CD14-positive monocyte (primary cell): ENCODE measurements at regions not wholly inside any gene's neighbourhood (a gene's known extent, or its start where the extent isn't known, plus 50 kb on each side); places are given as distances from the start of the nearest gene placed in this dataset.

ENCODE experiments used
- DNase-seq, 3 donors: peaks; one replicate each; pipeline ENCODE4 v3.0.0-alpha.2; 2011 to 2022
- H2AFZ ChIP-seq: 2 replicates; pipeline ENCODE4 v1.6.0; 2012; ENCODE audit warnings: mild to moderate bottlenecking, low read depth, low read length, inconsistent platforms; ENCODE audit not compliant: insufficient read depth, poor library complexity, severe bottlenecking
- H3K27ac ChIP-seq, 2 donors: 1 replicate in 1 of 2; 2 replicates in 1 of 2; pipeline ENCODE4 v1.5.1; 2012 to 2013; ENCODE audit warnings: low read length in 2 of 2, control low read depth in 1 of 2, inconsistent platforms in 1 of 2, low read depth in 1 of 2, mild to moderate bottlenecking in 1 of 2
- H3K27me3 ChIP-seq, 2 donors: one replicate each; pipeline versions ENCODE4 v1.6.0 to v1.6.1; 2011 to 2013; ENCODE audit warnings: low read length in 2 of 2; ENCODE audit not compliant: control insufficient read depth in 2 of 2, insufficient read depth in 2 of 2
- H3K36me3 ChIP-seq, 2 donors: replicated peaks in 1 of 2; 1 replicate in 1 of 2; 2 replicates in 1 of 2; pipeline versions ENCODE4 v1.5.1 to v1.6.1; 2012 to 2013; ENCODE audit warnings: low read length in 2 of 2, control low read depth in 1 of 2, inconsistent platforms in 1 of 2, mild to moderate bottlenecking in 1 of 2; ENCODE audit not compliant: insufficient read depth in 2 of 2, control insufficient read depth in 1 of 2
- H3K4me1 ChIP-seq, 2 donors: 1 replicate in 1 of 2; 2 replicates in 1 of 2; pipeline versions ENCODE4 v1.5.1 to v1.6.1; 2012 to 2013; ENCODE audit warnings: low read length in 2 of 2, control low read depth in 1 of 2, inconsistent platforms in 1 of 2, mild to moderate bottlenecking in 1 of 2, moderate library complexity in 1 of 2; ENCODE audit not compliant: insufficient read depth in 2 of 2, control insufficient read depth in 1 of 2
- H3K4me2 ChIP-seq: replicated peaks from 2 replicates; pipeline ENCODE3; 2012; ENCODE audit warnings: low read length, moderate library complexity, mild to moderate bottlenecking; ENCODE audit not compliant: poor library complexity, severe bottlenecking; ENCODE audit errors: extremely low read depth
- H3K4me3 ChIP-seq, 3 experiments: fragments of 200-600 bp in 1 of 3; sonication (generic) in 1 of 3; replicated peaks in 1 of 3; 1 replicate in 2 of 3; 2 replicates in 1 of 3; pipeline ENCODE4 v1.5.1; 2011 to 2013; ENCODE audit warnings: low read length in 3 of 3, mild to moderate bottlenecking in 3 of 3, control low read depth in 2 of 3, low read depth in 2 of 3, inconsistent platforms in 1 of 3, moderate library complexity in 1 of 3
- H3K79me2 ChIP-seq: 2 replicates; pipeline ENCODE4 v1.6.0; 2012; ENCODE audit warnings: mild to moderate bottlenecking, control low read depth, inconsistent platforms, low read length, moderate library complexity; ENCODE audit not compliant: insufficient read depth
- H3K9ac ChIP-seq: 2 replicates; pipeline ENCODE4 v1.6.0; 2017; ENCODE audit warnings: low read length, mild to moderate bottlenecking; ENCODE audit not compliant: insufficient read depth, poor library complexity, severe bottlenecking
- H3K9me3 ChIP-seq, 2 donors: replicated peaks in 1 of 2; 1 replicate in 1 of 2; 2 replicates in 1 of 2; pipeline versions ENCODE4 v1.5.1 to v1.6.1; 2012 to 2013; ENCODE audit warnings: low read length in 2 of 2, control low read depth in 1 of 2; ENCODE audit not compliant: control insufficient read depth in 1 of 2, insufficient read depth in 1 of 2
- H4K20me1 ChIP-seq: 2 replicates; pipeline ENCODE4 v1.6.0; 2012; ENCODE audit warnings: mild to moderate bottlenecking, low read length, control low read depth, moderate library complexity; ENCODE audit not compliant: insufficient read depth
- H3K27ac Mint-ChIP-seq, 7 donors: one replicate each; pipeline ENCODE4 v1.8.0; 2020; ENCODE audit warnings: mild to moderate bottlenecking in 7 of 7, mixed read lengths in 7 of 7, moderate library complexity in 6 of 7, inconsistent platforms in 2 of 7
- H3K27me3 Mint-ChIP-seq, 3 donors: one replicate each; pipeline ENCODE4 v1.8.0; 2021 to 2022; ENCODE audit warnings: low read depth in 3 of 3, mild to moderate bottlenecking in 3 of 3, mixed read lengths in 3 of 3, moderate library complexity in 3 of 3, inconsistent platforms in 1 of 3
- H3K36me3 Mint-ChIP-seq, 2 donors: one replicate each; pipeline ENCODE4 v1.8.0; 2020; ENCODE audit warnings: mixed read lengths in 2 of 2, inconsistent platforms in 1 of 2, mild to moderate bottlenecking in 1 of 2
- H3K4me1 Mint-ChIP-seq: one replicate; pipeline ENCODE4 v1.8.0; 2020; ENCODE audit warnings: mild to moderate bottlenecking, mixed read lengths
- H3K4me3 Mint-ChIP-seq, 2 donors: one replicate each; pipeline ENCODE4 v1.8.0; 2020; ENCODE audit warnings: mild to moderate bottlenecking in 2 of 2, mixed read lengths in 2 of 2, moderate library complexity in 1 of 2
- H3K9me3 Mint-ChIP-seq, 7 donors: one replicate each; pipeline ENCODE4 v1.8.0; 2020 to 2022; ENCODE audit warnings: mixed read lengths in 7 of 7, mild to moderate bottlenecking in 6 of 7, moderate library complexity in 6 of 7, inconsistent platforms in 2 of 7
- WGBS: methylation state at CpG from one replicate; pipeline ENCODE4 v1.1.5; 2013; ENCODE audit warnings: missing lambda C conversion rate; ENCODE audit not compliant: insufficient coverage; 5-methylcytosine and 5-hydroxymethylcytosine counted together
- intact Hi-C, 2 donors: fragments of 100-400 bp; cut with micrococcal nuclease; formaldehyde crosslinking; loops; one replicate each; pipeline versions ENCODE4 v1.15.0 to v1.15.1; 2023
- TF ChIP-seq, protein P1 (sequence below): fragments of 200-600 bp; IDR thresholded peaks from one replicate; pipeline ENCODE4 v1.8.0; 2022; ENCODE audit warnings: antibody characterized with exemption, mild to moderate bottlenecking

DNA sequence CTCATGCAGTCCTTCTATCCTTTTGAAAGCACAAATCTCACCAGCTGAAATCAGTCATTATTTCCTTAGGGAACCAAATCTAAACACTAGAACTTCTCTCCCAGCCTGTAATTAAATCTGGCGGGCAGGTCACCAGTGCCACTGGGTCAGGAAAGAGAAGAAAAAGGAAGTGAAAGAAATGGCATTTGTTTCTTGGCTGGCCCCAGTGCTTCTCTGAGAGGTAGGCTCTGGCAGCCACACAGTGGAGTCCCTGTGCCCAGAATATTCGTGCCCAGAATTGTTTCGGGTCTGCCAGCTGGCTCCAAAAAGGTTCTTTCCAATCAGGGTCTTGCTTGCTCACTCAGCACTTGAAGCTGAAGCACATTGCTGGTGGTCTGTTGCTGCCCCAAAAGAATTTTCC lies 133.9 kb upstream of the MTAP start:
- Histone ChIP-seq H2AFZ (no peak overlapping the region), H3K27ac (no peak overlapping the region), H4K20me1 (no peaks in the 10 kb centered on the region), H3K9ac (no peak overlapping the region), H3K36me3 (no peaks in the 10 kb centered on the region), H3K27me3 (peaks cover 0 to 4% of the 10 kb centered on the region in 2 donors), H3K4me1 (no peaks in the 10 kb centered on the region), H3K4me2 (no peak overlapping the region), H3K4me3 (no peak overlapping the region), H3K79me2 (no peaks in the 10 kb centered on the region), H3K9me3 (no peaks in the 10 kb centered on the region)
- Mint-ChIP-seq H3K27me3 (peaks cover 1 to 4% (median 3%) of the 10 kb centered on the region in 3 donors), H3K9me3 (peaks cover 0 to 2% (median 0%) of the 10 kb centered on the region in 7 donors), H3K4me1 (no peaks in the 10 kb centered on the region), H3K36me3 (no peaks in the 10 kb centered on the region), H3K4me3 (peak overlapping the region in 1 of 2 donors; percentile 4), H3K27ac (no peak overlapping the region)
- peak in 1 of 3 donors; percentile 6 for DNase-seq
- intact Hi-C loops, result no loop called here
- TF ChIP-seq, protein P1, sequence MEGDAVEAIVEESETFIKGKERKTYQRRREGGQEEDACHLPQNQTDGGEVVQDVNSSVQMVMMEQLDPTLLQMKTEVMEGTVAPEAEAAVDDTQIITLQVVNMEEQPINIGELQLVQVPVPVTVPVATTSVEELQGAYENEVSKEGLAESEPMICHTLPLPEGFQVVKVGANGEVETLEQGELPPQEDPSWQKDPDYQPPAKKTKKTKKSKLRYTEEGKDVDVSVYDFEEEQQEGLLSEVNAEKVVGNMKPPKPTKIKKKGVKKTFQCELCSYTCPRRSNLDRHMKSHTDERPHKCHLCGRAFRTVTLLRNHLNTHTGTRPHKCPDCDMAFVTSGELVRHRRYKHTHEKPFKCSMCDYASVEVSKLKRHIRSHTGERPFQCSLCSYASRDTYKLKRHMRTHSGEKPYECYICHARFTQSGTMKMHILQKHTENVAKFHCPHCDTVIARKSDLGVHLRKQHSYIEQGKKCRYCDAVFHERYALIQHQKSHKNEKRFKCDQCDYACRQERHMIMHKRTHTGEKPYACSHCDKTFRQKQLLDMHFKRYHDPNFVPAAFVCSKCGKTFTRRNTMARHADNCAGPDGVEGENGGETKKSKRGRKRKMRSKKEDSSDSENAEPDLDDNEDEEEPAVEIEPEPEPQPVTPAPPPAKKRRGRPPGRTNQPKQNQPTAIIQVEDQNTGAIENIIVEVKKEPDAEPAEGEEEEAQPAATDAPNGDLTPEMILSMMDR, result no peak
- WGBS, result 88% methylated on average over 2 of the region's 3 CpGs

DNA sequence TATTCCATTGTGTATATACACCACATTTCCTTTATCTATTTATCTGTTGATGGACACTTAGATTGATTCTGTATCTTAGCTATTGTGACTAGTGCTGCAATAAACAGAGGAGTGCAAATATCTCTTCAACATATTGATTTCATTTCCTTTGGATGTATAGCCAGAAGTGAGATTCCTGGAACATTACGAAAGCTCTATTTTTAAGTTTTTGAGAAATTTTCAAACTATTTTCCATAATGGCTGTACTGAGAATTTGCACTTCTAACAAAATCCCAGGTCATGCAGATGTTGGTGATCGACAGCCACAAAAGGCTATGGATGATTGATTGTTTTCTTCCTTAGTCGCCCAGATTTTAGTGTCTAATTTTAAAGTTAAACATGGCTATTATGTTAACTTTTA lies 132.7 kb upstream of the MTAP start:
- H3K36me3 ChIP-seq, result no peaks in the 10 kb centered on the region
- Mint-ChIP-seq H3K27ac (no peak overlapping the region), H3K4me1 (no peaks in the 10 kb centered on the region), H3K4me3 (no peak overlapping the region), H3K27me3 (peaks cover 1 to 7% (median 1%) of the 10 kb centered on the region in 3 donors), H3K9me3 (no peaks in the 10 kb centered on the region), H3K36me3 (no peaks in the 10 kb centered on the region)
- no peak overlapping the region for H3K9ac ChIP-seq
- H3K4me2 ChIP-seq, result no peak overlapping the region
- TF ChIP-seq, protein P1, result no peak
- no CpG with 5 or more reads among the region's 3 CpGs for WGBS
- no peak overlapping the region for H3K4me3 ChIP-seq
- H3K27ac ChIP-seq, result no peak overlapping the region
- peaks cover 0 to 4% of the 10 kb centered on the region in 2 donors for H3K27me3 ChIP-seq
- no peak for DNase-seq
- H3K9me3 ChIP-seq, result no peaks in the 10 kb centered on the region
- H4K20me1 ChIP-seq, result no peaks in the 10 kb centered on the region
- intact Hi-C loops, result no loop called here
- H3K4me1 ChIP-seq, result no peaks in the 10 kb centered on the region
- no peaks in the 10 kb centered on the region for H3K79me2 ChIP-seq
- H2AFZ ChIP-seq, result no peak overlapping the region
